Glutamatergic neuron (in vitro differentiated cells): ENCODE measurements at regions not wholly inside any gene's neighbourhood (a gene's known extent, or its start where the extent isn't known, plus 50 kb on each side); places are given as distances from the start of the nearest gene placed in this dataset.

Source experiments
- DNase-seq: peaks from one replicate; pipeline ENCODE4 v3.0.0; 2022
- H3K27ac Mint-ChIP-seq: one replicate; pipeline ENCODE4 v1.8.0; 2020; ENCODE audit warnings: mild to moderate bottlenecking, mixed read lengths, inconsistent platforms; ENCODE audit not compliant: unreplicated experiment
- H3K27me3 Mint-ChIP-seq: one replicate; pipeline ENCODE4 v1.8.0; 2020; ENCODE audit warnings: mild to moderate bottlenecking, moderate library complexity, mixed read lengths, inconsistent platforms; ENCODE audit not compliant: unreplicated experiment
- H3K36me3 Mint-ChIP-seq: one replicate; pipeline ENCODE4 v1.8.0; 2020; ENCODE audit warnings: mild to moderate bottlenecking, mixed read lengths, inconsistent platforms; ENCODE audit not compliant: unreplicated experiment
- H3K4me1 Mint-ChIP-seq: one replicate; pipeline ENCODE4 v1.8.0; 2020; ENCODE audit warnings: mild to moderate bottlenecking, low read depth, mixed read lengths, inconsistent platforms; ENCODE audit not compliant: unreplicated experiment
- H3K4me3 Mint-ChIP-seq: one replicate; pipeline ENCODE4 v1.8.0; 2020; ENCODE audit warnings: mild to moderate bottlenecking, mixed read lengths, inconsistent platforms; ENCODE audit not compliant: unreplicated experiment
- H3K9me3 Mint-ChIP-seq: one replicate; pipeline ENCODE4 v1.8.0; 2020; ENCODE audit warnings: mild to moderate bottlenecking, moderate library complexity, mixed read lengths, inconsistent platforms; ENCODE audit not compliant: unreplicated experiment
- TF ChIP-seq, protein P1 (sequence below): fragments of 200-600 bp; sonication (generic); IDR thresholded peaks from one replicate; pipeline ENCODE4 v1.5.0; 2021; ENCODE audit not compliant: partially characterized antibody, unreplicated experiment

DNA sequence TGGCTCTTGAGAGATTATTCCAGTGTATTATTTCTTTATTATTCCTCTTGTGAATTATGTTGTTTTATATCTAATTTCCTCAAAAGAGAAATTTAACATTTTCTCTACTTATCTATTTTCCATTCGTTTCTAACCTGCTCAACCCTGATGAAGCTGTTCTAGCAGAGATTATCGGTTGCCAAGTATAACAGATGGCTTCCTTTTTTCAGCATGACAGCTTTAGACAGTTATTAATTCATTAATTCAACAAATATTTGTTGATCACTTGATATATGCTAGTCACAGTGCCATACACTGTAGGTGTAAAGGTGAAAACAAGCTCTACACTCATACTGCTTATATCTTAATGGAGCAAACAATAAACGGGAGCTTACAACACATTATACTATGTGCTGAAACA, 137.9 kb upstream of the UBE2E3 start:
- H3K27ac Mint-ChIP-seq, result no peak overlapping the region
- no peak overlapping the region for H3K4me3 Mint-ChIP-seq
- no peaks in the 10 kb centered on the region for H3K36me3 Mint-ChIP-seq
- TF ChIP-seq, protein P1, sequence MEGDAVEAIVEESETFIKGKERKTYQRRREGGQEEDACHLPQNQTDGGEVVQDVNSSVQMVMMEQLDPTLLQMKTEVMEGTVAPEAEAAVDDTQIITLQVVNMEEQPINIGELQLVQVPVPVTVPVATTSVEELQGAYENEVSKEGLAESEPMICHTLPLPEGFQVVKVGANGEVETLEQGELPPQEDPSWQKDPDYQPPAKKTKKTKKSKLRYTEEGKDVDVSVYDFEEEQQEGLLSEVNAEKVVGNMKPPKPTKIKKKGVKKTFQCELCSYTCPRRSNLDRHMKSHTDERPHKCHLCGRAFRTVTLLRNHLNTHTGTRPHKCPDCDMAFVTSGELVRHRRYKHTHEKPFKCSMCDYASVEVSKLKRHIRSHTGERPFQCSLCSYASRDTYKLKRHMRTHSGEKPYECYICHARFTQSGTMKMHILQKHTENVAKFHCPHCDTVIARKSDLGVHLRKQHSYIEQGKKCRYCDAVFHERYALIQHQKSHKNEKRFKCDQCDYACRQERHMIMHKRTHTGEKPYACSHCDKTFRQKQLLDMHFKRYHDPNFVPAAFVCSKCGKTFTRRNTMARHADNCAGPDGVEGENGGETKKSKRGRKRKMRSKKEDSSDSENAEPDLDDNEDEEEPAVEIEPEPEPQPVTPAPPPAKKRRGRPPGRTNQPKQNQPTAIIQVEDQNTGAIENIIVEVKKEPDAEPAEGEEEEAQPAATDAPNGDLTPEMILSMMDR, result no peak
- DNase-seq, result no peak
- peaks cover 7% of the 10 kb centered on the region for H3K4me1 Mint-ChIP-seq
- no peaks in the 10 kb centered on the region for H3K27me3 Mint-ChIP-seq
- no peaks in the 10 kb centered on the region for H3K9me3 Mint-ChIP-seq

- DNase-seq, result no peak
- peaks cover 4% of the 10 kb centered on the region for H3K4me1 Mint-ChIP-seq
- H3K36me3 Mint-ChIP-seq, result no peaks in the 10 kb centered on the region
- TF ChIP-seq, protein P1, result no peak
- H3K4me3 Mint-ChIP-seq, result no peak overlapping the region
- no peaks in the 10 kb centered on the region for H3K27me3 Mint-ChIP-seq
- H3K27ac Mint-ChIP-seq, result no peak overlapping the region
- H3K9me3 Mint-ChIP-seq, result no peaks in the 10 kb centered on the region
Measured at GRCh38 chr2:180840641-180841040, 139.8 kb upstream of the UBE2E3 start.

GRCh38 chr2:180829836-180830235, 150.6 kb upstream of the UBE2E3 start:
- Mint-ChIP-seq H3K4me1 (no peaks in the 10 kb centered on the region), H3K27ac (no peak overlapping the region), H3K27me3 (peaks cover 2% of the 10 kb centered on the region), H3K9me3 (no peaks in the 10 kb centered on the region), H3K36me3 (peaks cover 6% of the 10 kb centered on the region), H3K4me3 (no peak overlapping the region)
- DNase-seq, result no peak
- TF ChIP-seq, protein P1, result no peak

GRCh38 chr2:180829261-180829660, 151.1 kb upstream of the UBE2E3 start:
- DNase-seq, result no peak
- H3K4me1 Mint-ChIP-seq, result no peaks in the 10 kb centered on the region

DNA sequence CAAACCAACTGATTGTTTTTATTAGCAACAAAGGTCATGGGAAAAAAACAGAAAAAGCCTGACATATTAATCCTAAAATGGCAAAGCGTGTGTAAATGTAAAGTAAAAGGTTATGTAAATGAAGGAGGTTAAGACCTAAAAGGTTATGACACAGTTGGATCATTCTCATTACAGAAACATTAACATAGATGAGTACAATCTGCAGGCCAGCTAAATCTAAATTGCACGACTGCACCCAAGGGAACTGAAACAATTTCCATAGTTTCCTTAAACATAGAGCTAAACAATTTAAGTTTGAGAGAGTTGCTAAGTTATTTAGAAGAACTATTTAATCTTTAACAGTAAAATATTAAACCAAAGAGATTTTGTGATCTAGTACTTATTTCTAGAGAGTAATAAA, 151.6 kb upstream of the UBE2E3 start:
- Mint-ChIP-seq H3K4me3 (no peak overlapping the region), H3K9me3 (no peaks in the 10 kb centered on the region), H3K4me1 (no peaks in the 10 kb centered on the region), H3K27me3 (peaks cover 2% of the 10 kb centered on the region), H3K36me3 (peaks cover 6% of the 10 kb centered on the region), H3K27ac (no peak overlapping the region)
- no peak for DNase-seq
- TF ChIP-seq, protein P1, result no peak

More at GRCh38 chr2:180829261-180829660, 151.1 kb upstream of the UBE2E3 start:
- Mint-ChIP-seq H3K36me3 (peaks cover 6% of the 10 kb centered on the region), H3K27me3 (peaks cover 2% of the 10 kb centered on the region), H3K4me3 (no peak overlapping the region), H3K9me3 (no peaks in the 10 kb centered on the region), H3K27ac (no peak overlapping the region)
- TF ChIP-seq, protein P1, result no peak
